GM12878 (cell line): ENCODE measurements at regions not wholly inside any gene's neighbourhood (a gene's known extent, or its start where the extent isn't known, plus 50 kb on each side); places are given as distances from the start of the nearest gene placed in this dataset.

Experiments used
- ATAC-seq: fragments of 200-7000 bp; cut with Tn5 transposase; 3 replicates; pipeline ENCODE4 v1.9.1; 2020; ENCODE audit warnings: mild to moderate bottlenecking, moderate library complexity
- BruUV-seq: library from RNA; stranded (reverse); fragments of 400-500 nt; replicated peaks from 2 replicates; lab custom pipeline; 2021; lab: Mats Ljungman, UMichigan
- CTCF ChIA-PET: fragments of 300-600 bp; sonication (Branson Sonifier 250); formaldehyde crosslinking; extraction: SDS; loops from one replicate; lab custom pipeline; 2021; ENCODE audit warnings: inconsistent platforms; lab: Yijun Ruan, JAX
- POLR2A ChIA-PET: fragments of 350-600 bp; formaldehyde crosslinking; extraction: SDS; loops from one replicate; lab custom pipeline; 2021; ENCODE audit warnings: inconsistent platforms; lab: Charles Lee
- RAD21 ChIA-PET: fragments of 300-600 bp; sonication (Branson Sonifier 250); formaldehyde crosslinking; loops from one replicate; lab custom pipeline; 2023; ENCODE audit warnings: antibody characterized with exemption; ENCODE audit not compliant: unreplicated experiment; lab: Charles Lee
- SMC1A ChIA-PET: fragments of 300-600 bp; sonication (Branson Sonifier 250); formaldehyde crosslinking; loops from one replicate; lab custom pipeline; 2023; ENCODE audit not compliant: unreplicated experiment, uncharacterized antibody; lab: Charles Lee
- DNase-seq: peaks from one replicate; pipeline ENCODE4 v3.0.0-alpha.2; 2011; ENCODE audit warnings: low read depth, low spot score
- FAIRE-seq: peaks from 3 replicates; lab custom pipeline; 2011; peaks lifted over from hg19 to GRCh38; lab: Jason Lieb, UNC
- H2AFZ ChIP-seq: 2 replicates; pipeline ENCODE4 v1.6.0; 2011; ENCODE audit warnings: low read depth, low read length, control low read depth; ENCODE audit not compliant: control insufficient read depth
- H3K27ac ChIP-seq: 2 replicates; pipeline ENCODE4 v1.5.1; 2011; ENCODE audit warnings: control low read depth; ENCODE audit not compliant: control insufficient read depth, insufficient read depth
- H3K27me3 ChIP-seq, 2 experiments: replicated peaks in 1 of 2; 2 replicates each; pipeline versions ENCODE4 v1.6.0 to v1.6.1; 2011; ENCODE audit warnings: low read length in 1 of 2; ENCODE audit not compliant: control insufficient read depth in 2 of 2, insufficient read depth in 2 of 2
- H3K36me3 ChIP-seq, 2 experiments: 2 replicates each; pipeline ENCODE4 v1.5.1; 2011; ENCODE audit warnings: low read length in 1 of 2; ENCODE audit not compliant: control insufficient read depth in 2 of 2, insufficient read depth in 2 of 2
- H3K4me1 ChIP-seq: 2 replicates; pipeline ENCODE4 v1.6.1; 2011; ENCODE audit warnings: mild to moderate bottlenecking, low read length, moderate library complexity, mixed read lengths; ENCODE audit not compliant: control insufficient read depth, insufficient read depth
- H3K4me2 ChIP-seq: 2 replicates; pipeline ENCODE4 v1.6.0; 2011; ENCODE audit warnings: control low read depth; ENCODE audit not compliant: control insufficient read depth, insufficient read depth
- H3K4me3 ChIP-seq: fragments of 200-600 bp; sonication (generic); 2 replicates; pipeline ENCODE4 v1.5.1; 2016
- H3K79me2 ChIP-seq: 2 replicates; pipeline ENCODE4 v1.6.0; 2011; ENCODE audit warnings: low read length; ENCODE audit not compliant: control insufficient read depth, insufficient read depth
- H3K9ac ChIP-seq: 2 replicates; pipeline ENCODE4 v1.8.0; 2011; ENCODE audit warnings: low read length, control low read depth, mixed read lengths; ENCODE audit not compliant: control insufficient read depth, insufficient read depth
- H3K9me3 ChIP-seq: replicated peaks from 3 replicates; pipeline ENCODE4 v1.5.1; 2011; ENCODE audit warnings: mild to moderate bottlenecking, low read length; ENCODE audit not compliant: control insufficient read depth, insufficient read depth
- H4K20me1 ChIP-seq: 2 replicates; pipeline ENCODE4 v1.6.0; 2011; ENCODE audit not compliant: control insufficient read depth, insufficient read depth
- CBX5 ChIP-seq: sonication (generic); IDR thresholded peaks from 2 replicates; pipeline ENCODE4 v1.6.1; 2016; ENCODE audit warnings: low read depth, moderate library complexity, mild to moderate bottlenecking, inconsistent platforms
- EP300 ChIP-seq, 2 experiments: fragments of 150-350 bp in 1 of 2; IDR thresholded peaks; 2 replicates each; pipeline ENCODE4 v1.6.1; 2011 to 2012; ENCODE audit warnings: low read depth in 2 of 2, low read length in 2 of 2, borderline replicate concordance in 1 of 2, improper control_type of control experiment in 1 of 2, inconsistent platforms in 1 of 2; ENCODE audit not compliant: control insufficient read depth in 1 of 2
- ESRRA ChIP-seq: IDR thresholded peaks from 2 replicates; pipeline ENCODE4 v1.6.1; 2012; ENCODE audit warnings: mild to moderate bottlenecking, low read length, improper control_type of control experiment
- GATAD2B ChIP-seq: fragments of 450-650 bp; conservative IDR thresholded peaks from 2 replicates; pipeline ENCODE4 v1.6.1; 2017; ENCODE audit warnings: low read depth, mild to moderate bottlenecking, moderate library complexity
- IRF3 ChIP-seq: fragments of 450-650 bp; IDR thresholded peaks from 2 replicates; pipeline ENCODE4 v1.6.1; 2014; ENCODE audit warnings: mild to moderate bottlenecking
- IRF5 ChIP-seq: fragments of 450-650 bp; IDR thresholded peaks from 2 replicates; pipeline ENCODE4 v1.6.1; 2017; ENCODE audit warnings: borderline replicate concordance
- RAD51 ChIP-seq: fragments of 450-650 bp; IDR thresholded peaks from 2 replicates; pipeline ENCODE4 v1.6.1; 2016; ENCODE audit warnings: moderate library complexity, mild to moderate bottlenecking, inconsistent platforms
- SMAD5 ChIP-seq: IDR thresholded peaks from 2 replicates; pipeline ENCODE4 v1.6.1; 2016; ENCODE audit warnings: antibody characterized with exemption, low read depth
- TARDBP ChIP-seq: IDR thresholded peaks from 2 replicates; pipeline ENCODE4 v1.6.1; 2016; ENCODE audit warnings: borderline replicate concordance
- ZNF24 ChIP-seq: fragments of 450-650 bp; IDR thresholded peaks from 2 replicates; pipeline ENCODE4 v1.6.1; 2017; ENCODE audit warnings: antibody characterized with exemption, mild to moderate bottlenecking
- WGBS: methylation state at CpG from one replicate; pipeline ENCODE4 v1.1.6; 2016; ENCODE audit warnings: low lambda C conversion rate; ENCODE audit not compliant: insufficient replicate concordance, insufficient coverage; ENCODE audit errors: missing lambda C conversion rate; 5-methylcytosine and 5-hydroxymethylcytosine counted together
- in situ Hi-C: fragments of 300-500 bp; cut with MboI; formaldehyde crosslinking; loops from 9 replicates; pipeline ENCODE4 v1.14.3; 2018; ENCODE audit warnings: mixed read lengths
- intact Hi-C: fragments of 100-400 bp; cut with micrococcal nuclease; formaldehyde crosslinking; loops from one replicate; pipeline ENCODE4 v1.14.2; 2022; ENCODE audit not compliant: unreplicated experiment
- TF ChIP-seq, protein P1 (sequence below): fragments of 450-650 bp; conservative IDR thresholded peaks from 2 replicates; pipeline ENCODE4 v1.6.1; 2017; ENCODE audit warnings: mild to moderate bottlenecking, moderate library complexity
- TF ChIP-seq, protein P2 (sequence below): IDR thresholded peaks from 2 replicates; pipeline ENCODE4 v1.6.1; 2012; ENCODE audit warnings: low read length, inconsistent platforms

GRCh38 chr11:23502389-23502788 lies 642.1 kb upstream of the CCDC179 start:
- ATAC-seq: no peak
- no peak overlapping the region for H3K4me3 ChIP-seq
- BruUV-seq: no TSS peak
- POLR2A ChIA-PET: no interaction called here
- 50% methylated on average over 3 of the region's 3 CpGs for WGBS
- no peaks in the 10 kb centered on the region for H3K27me3 ChIP-seq
- TF ChIP-seq ZNF24 (no peak), SMAD5 (no peak)
- H2AFZ ChIP-seq: no peak overlapping the region
- in situ Hi-C loops (no loop called here), intact Hi-C loops (no loop called here)
- no peak for DNase-seq
- H3K27ac ChIP-seq: no peak overlapping the region
- RAD21 ChIA-PET: no interaction called here
- no peaks in the 10 kb centered on the region for H3K9me3 ChIP-seq
- H4K20me1 ChIP-seq: no peaks in the 10 kb centered on the region
- FAIRE-seq: no peak
- H3K4me1 ChIP-seq: no peaks in the 10 kb centered on the region
- H3K4me2 ChIP-seq: no peak overlapping the region
- H3K79me2 ChIP-seq: no peaks in the 10 kb centered on the region
- SMC1A ChIA-PET: interaction anchor here (0.8 kb wide), 1 partner anchor 38 kb away, joined by 3 read pairs; no protein-coding TSS in a partner anchor
- H3K9ac ChIP-seq: no peak overlapping the region
- no peaks in the 10 kb centered on the region for H3K36me3 ChIP-seq
- CTCF ChIA-PET: no interaction called here

DNA sequence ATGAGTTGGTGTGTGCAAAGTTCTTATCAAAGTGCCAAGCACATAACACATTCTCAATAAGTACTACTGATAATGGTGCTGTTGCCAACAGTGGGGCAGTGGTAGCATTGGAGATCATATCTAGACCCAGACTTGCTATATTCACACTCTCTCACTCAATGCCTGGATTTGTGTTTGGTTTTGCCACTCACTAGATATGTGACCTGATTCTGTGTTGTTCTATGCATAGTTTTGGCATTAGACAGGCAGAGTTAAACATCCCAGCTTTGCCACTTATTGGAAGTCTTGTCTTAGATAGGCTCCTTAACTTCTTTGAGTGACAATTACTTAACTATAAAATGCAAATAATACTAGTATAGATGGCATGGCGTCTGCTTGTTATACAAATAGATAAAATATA lies 642.6 kb upstream of the CCDC179 start:
- BruUV-seq: no TSS peak
- TF ChIP-seq IRF3 (no peak), ESRRA (no peak), GATAD2B (no peak), TARDBP (no peak), EP300 (IDR thresholded peaks at IDR 0.05; ENCODE audit: borderline replicate concordance in 1 of 2, control insufficient read depth in 1 of 2, low read depth in 2 of 2, low read length in 2 of 2) (no peak), IRF5 (no peak), RAD51 (no peak), CBX5 (no peak)
- TF ChIP-seq, protein P1, sequence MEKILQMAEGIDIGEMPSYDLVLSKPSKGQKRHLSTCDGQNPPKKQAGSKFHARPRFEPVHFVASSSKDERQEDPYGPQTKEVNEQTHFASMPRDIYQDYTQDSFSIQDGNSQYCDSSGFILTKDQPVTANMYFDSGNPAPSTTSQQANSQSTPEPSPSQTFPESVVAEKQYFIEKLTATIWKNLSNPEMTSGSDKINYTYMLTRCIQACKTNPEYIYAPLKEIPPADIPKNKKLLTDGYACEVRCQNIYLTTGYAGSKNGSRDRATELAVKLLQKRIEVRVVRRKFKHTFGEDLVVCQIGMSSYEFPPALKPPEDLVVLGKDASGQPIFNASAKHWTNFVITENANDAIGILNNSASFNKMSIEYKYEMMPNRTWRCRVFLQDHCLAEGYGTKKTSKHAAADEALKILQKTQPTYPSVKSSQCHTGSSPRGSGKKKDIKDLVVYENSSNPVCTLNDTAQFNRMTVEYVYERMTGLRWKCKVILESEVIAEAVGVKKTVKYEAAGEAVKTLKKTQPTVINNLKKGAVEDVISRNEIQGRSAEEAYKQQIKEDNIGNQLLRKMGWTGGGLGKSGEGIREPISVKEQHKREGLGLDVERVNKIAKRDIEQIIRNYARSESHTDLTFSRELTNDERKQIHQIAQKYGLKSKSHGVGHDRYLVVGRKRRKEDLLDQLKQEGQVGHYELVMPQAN: no peak
- TF ChIP-seq, protein P2, sequence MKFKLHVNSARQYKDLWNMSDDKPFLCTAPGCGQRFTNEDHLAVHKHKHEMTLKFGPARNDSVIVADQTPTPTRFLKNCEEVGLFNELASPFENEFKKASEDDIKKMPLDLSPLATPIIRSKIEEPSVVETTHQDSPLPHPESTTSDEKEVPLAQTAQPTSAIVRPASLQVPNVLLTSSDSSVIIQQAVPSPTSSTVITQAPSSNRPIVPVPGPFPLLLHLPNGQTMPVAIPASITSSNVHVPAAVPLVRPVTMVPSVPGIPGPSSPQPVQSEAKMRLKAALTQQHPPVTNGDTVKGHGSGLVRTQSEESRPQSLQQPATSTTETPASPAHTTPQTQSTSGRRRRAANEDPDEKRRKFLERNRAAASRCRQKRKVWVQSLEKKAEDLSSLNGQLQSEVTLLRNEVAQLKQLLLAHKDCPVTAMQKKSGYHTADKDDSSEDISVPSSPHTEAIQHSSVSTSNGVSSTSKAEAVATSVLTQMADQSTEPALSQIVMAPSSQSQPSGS: no peak

More for the DNA sequence above, 642.6 kb upstream of the CCDC179 start:
- H3K36me3 ChIP-seq: no peaks in the 10 kb centered on the region
- H3K9me3 ChIP-seq: no peaks in the 10 kb centered on the region
- intact Hi-C loops (no loop called here), in situ Hi-C loops (no loop called here)
- no peaks in the 10 kb centered on the region for H3K27me3 ChIP-seq
- H3K9ac ChIP-seq: no peak overlapping the region
- no peaks in the 10 kb centered on the region for H4K20me1 ChIP-seq
- ChIA-PET RAD21 (no interaction called here), POLR2A (no interaction called here), SMC1A (interaction anchor here (0.8 kb wide), 1 partner anchor 38 kb away, joined by 3 read pairs; no protein-coding TSS in a partner anchor), CTCF (interaction anchor here (1.2 kb wide), 1 partner anchor 38 kb away, joined by 3 read pairs; no protein-coding TSS in a partner anchor)
- ATAC-seq: no peak
- FAIRE-seq: no peak
- no peak for DNase-seq
- H3K27ac ChIP-seq: no peak overlapping the region
- H3K4me3 ChIP-seq: no peak overlapping the region
- no peaks in the 10 kb centered on the region for H3K4me1 ChIP-seq
- H2AFZ ChIP-seq: no peak overlapping the region
- WGBS: 0% methylated on average over 1 of the region's 1 CpG
- no peak overlapping the region for H3K4me2 ChIP-seq
- no peaks in the 10 kb centered on the region for H3K79me2 ChIP-seq
